Activated T-helper 1 cell treated with anti-CD3 and anti-CD28 coated beads, Interleukin-12 subunit alpha, Interleukin-12 subunit beta, Interleukin-2, Interleukin-4 antibody, amounts not matched to agents 30 ng/mL and 10 ng/mL and 1 ng/mL, durations not matched to agents 14 hours and 24 hours and 36 hours (primary cell): ENCODE measurements at regions not wholly inside any gene's neighbourhood (a gene's known extent, or its start where the extent isn't known, plus 50 kb on each side); places are given as distances from the start of the nearest gene placed in this dataset.

Source experiments
- DNase-seq: peaks from one replicate; pipeline ENCODE4 v3.0.0; 2021; ENCODE audit warnings: low spot score
- H3K27ac Mint-ChIP-seq: one replicate; pipeline ENCODE4 v1.8.0; 2021; ENCODE audit warnings: mild to moderate bottlenecking, mixed read lengths
- H3K27me3 Mint-ChIP-seq: one replicate; pipeline ENCODE4 v1.8.0; 2022; ENCODE audit warnings: mild to moderate bottlenecking, moderate library complexity, mixed read lengths; ENCODE audit not compliant: insufficient read depth
- H3K36me3 Mint-ChIP-seq: one replicate; pipeline ENCODE4 v1.8.0; 2021; ENCODE audit warnings: low read depth, mixed read lengths
- H3K4me1 Mint-ChIP-seq: one replicate; pipeline ENCODE4 v1.8.0; 2021; ENCODE audit warnings: low read depth, mixed read lengths
- H3K4me3 Mint-ChIP-seq: one replicate; pipeline ENCODE4 v1.8.0; 2021; ENCODE audit warnings: mild to moderate bottlenecking, moderate library complexity, mixed read lengths
- H3K9me3 Mint-ChIP-seq: one replicate; pipeline ENCODE4 v1.8.0; 2021; ENCODE audit warnings: mixed read lengths
- intact Hi-C: fragments of 100-400 bp; cut with micrococcal nuclease; formaldehyde crosslinking; loops from one replicate; pipeline ENCODE4 v1.15.1; 2024

GRCh38 chr6:119633461-119633860 lies 283.9 kb upstream of the MAN1A1 start:
- no peak for DNase-seq
- H3K4me3 Mint-ChIP-seq, result no peak overlapping the region
- intact Hi-C loops, result loop anchor here (10.0 kb wide), 1 partner anchor 489 kb away; no protein-coding TSS in a partner anchor
- H3K27me3 Mint-ChIP-seq, result no peaks in the 10 kb centered on the region
- H3K27ac Mint-ChIP-seq, result no peak overlapping the region
- no peaks in the 10 kb centered on the region for H3K9me3 Mint-ChIP-seq
- H3K4me1 Mint-ChIP-seq, result peaks cover 7% of the 10 kb centered on the region
- H3K36me3 Mint-ChIP-seq, result no peaks in the 10 kb centered on the region

- H3K27ac Mint-ChIP-seq, result no peak overlapping the region
- no peak overlapping the region for H3K4me3 Mint-ChIP-seq
- intact Hi-C loops, result loop anchor here (10.0 kb wide), 1 partner anchor 486 kb away; no protein-coding TSS in a partner anchor
- H3K27me3 Mint-ChIP-seq, result no peaks in the 10 kb centered on the region
- DNase-seq, result no peak
- H3K9me3 Mint-ChIP-seq, result no peaks in the 10 kb centered on the region
- H3K36me3 Mint-ChIP-seq, result no peaks in the 10 kb centered on the region
- no peaks in the 10 kb centered on the region for H3K4me1 Mint-ChIP-seq
These were observed 281.1 kb upstream of the MAN1A1 start for GRCh38 chr6:119630561-119631192.

DNA sequence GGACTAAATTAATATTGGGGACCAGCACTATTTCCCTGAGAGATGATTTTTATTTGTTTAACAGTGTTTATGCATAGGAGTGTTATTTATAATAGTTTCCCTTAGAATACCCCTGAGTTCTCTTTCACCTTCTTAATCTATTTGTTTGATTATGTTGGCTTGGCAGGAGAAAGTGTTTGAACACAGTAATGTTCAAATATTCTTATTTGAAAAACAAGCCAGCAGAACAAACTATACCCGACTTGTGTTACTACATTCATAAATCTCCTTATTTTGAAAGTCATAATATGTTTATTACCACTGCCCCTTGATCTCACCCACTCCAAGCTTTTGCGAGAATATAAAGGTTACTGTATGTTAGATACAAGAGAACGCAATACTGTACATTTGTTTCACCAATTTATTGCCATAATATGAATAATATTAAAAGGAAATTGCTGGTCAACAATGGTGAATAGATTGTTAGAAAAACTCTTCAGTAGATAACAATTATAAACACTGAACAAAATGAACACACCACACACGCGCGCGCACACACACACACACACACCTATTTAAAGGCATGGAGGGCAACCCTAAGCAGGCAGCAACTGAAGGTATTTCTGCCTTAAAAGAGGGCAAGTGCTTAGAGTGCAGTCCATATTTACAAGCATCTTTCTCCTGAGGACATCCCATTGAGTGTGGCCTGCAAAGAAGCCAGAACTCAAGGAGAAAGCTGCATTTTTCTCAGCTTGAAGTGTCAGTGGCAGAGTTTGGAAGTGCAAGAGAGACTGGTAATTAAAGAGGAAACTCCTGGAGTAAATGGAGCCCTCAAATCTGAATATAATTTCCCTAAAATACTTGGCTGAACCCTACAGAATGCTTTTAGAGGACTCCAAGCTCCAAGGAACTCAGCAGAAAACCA lies 279.4 kb upstream of the MAN1A1 start:
- Mint-ChIP-seq H3K9me3 (no peaks in the 10 kb centered on the region), H3K36me3 (no peaks in the 10 kb centered on the region), H3K27ac (no peak overlapping the region), H3K27me3 (no peaks in the 10 kb centered on the region), H3K4me3 (no peak overlapping the region), H3K4me1 (no peaks in the 10 kb centered on the region)
- DNase-seq, result no peak
- intact Hi-C loops, result no loop called here

- Mint-ChIP-seq H3K4me3 (no peak overlapping the region), H3K27me3 (no peaks in the 10 kb centered on the region), H3K9me3 (no peaks in the 10 kb centered on the region), H3K36me3 (no peaks in the 10 kb centered on the region), H3K4me1 (no peaks in the 10 kb centered on the region), H3K27ac (no peak overlapping the region)
- intact Hi-C loops, result no loop called here
- DNase-seq, result no peak
These were observed 278.5 kb upstream of the MAN1A1 start for GRCh38 chr6:119627908-119628669.

GRCh38 chr6:119626884-119627619 lies 277.5 kb upstream of the MAN1A1 start:
- Mint-ChIP-seq H3K36me3 (no peaks in the 10 kb centered on the region), H3K4me3 (no peak overlapping the region), H3K9me3 (no peaks in the 10 kb centered on the region), H3K27ac (no peak overlapping the region), H3K4me1 (no peaks in the 10 kb centered on the region), H3K27me3 (no peaks in the 10 kb centered on the region)
- intact Hi-C loops, result no loop called here
- DNase-seq, result no peak

DNA sequence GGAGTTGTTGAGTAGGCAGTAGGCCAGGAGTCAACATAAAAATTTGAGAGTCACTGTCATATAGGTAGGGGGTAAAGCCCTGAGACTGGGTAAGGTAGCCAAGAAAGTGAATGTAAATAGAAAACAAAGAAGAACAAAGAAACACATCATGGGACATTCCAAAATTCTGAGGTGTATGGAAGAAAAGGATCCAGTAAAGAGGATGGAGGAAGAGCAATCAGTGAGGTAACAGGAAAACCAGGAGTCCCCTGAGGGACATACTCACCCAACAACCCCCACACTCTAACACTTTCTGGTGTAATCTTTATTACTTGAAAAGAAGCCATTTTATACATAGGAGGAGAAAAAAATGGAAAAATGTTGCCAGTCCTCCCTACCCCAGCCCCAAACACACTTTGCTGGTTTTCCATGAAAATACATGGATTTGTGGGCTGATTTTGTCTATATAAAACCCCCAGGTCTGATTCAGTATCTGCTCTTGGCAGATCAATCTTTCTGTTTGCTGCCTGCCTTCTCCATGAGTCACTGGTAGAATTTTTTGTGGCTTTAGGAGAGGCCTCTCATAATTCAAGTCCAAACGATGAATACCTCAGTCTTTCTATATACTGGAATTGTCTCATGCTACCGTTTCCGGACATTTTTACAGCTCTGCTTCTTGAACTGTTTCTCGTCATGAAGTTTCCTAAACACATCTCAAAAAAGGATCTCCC lies 271.4 kb upstream of the MAN1A1 start:
- Mint-ChIP-seq H3K4me3 (no peak overlapping the region), H3K36me3 (no peaks in the 10 kb centered on the region), H3K27ac (no peak overlapping the region), H3K4me1 (no peaks in the 10 kb centered on the region), H3K27me3 (peaks cover 2% of the 10 kb centered on the region), H3K9me3 (no peaks in the 10 kb centered on the region)
- DNase-seq, result no peak
- intact Hi-C loops, result loop anchor here (5.0 kb wide), 1 partner anchor 269 kb away; no protein-coding TSS in a partner anchor

GRCh38 chr6:119614138-119614537 lies 264.6 kb upstream of the MAN1A1 start:
- Mint-ChIP-seq H3K4me1 (peaks cover 11% of the 10 kb centered on the region), H3K27me3 (peaks cover 9% of the 10 kb centered on the region), H3K27ac (no peak overlapping the region), H3K36me3 (no peaks in the 10 kb centered on the region), H3K9me3 (no peaks in the 10 kb centered on the region), H3K4me3 (no peak overlapping the region)
- no peak for DNase-seq
- intact Hi-C loops, result no loop called here

GRCh38 chr6:119612911-119613381 lies 263.4 kb upstream of the MAN1A1 start:
- H3K4me3 Mint-ChIP-seq, result no peak overlapping the region
- H3K4me1 Mint-ChIP-seq, result peaks cover 11% of the 10 kb centered on the region
- DNase-seq, result no peak
- H3K27me3 Mint-ChIP-seq, result peaks cover 9% of the 10 kb centered on the region
- no peaks in the 10 kb centered on the region for H3K36me3 Mint-ChIP-seq
- no peaks in the 10 kb centered on the region for H3K9me3 Mint-ChIP-seq
- intact Hi-C loops, result no loop called here
- H3K27ac Mint-ChIP-seq, result no peak overlapping the region

GRCh38 chr6:119612176-119612891 lies 262.8 kb upstream of the MAN1A1 start:
- Mint-ChIP-seq H3K36me3 (no peaks in the 10 kb centered on the region), H3K27ac (no peak overlapping the region), H3K27me3 (peaks cover 9% of the 10 kb centered on the region), H3K4me1 (peaks cover 11% of the 10 kb centered on the region), H3K4me3 (no peak overlapping the region), H3K9me3 (no peaks in the 10 kb centered on the region)
- no peak for DNase-seq
- intact Hi-C loops, result no loop called here

- DNase-seq, result no peak
- no peaks in the 10 kb centered on the region for H3K36me3 Mint-ChIP-seq
- no peaks in the 10 kb centered on the region for H3K9me3 Mint-ChIP-seq
- H3K27me3 Mint-ChIP-seq, result peaks cover 8% of the 10 kb centered on the region
- intact Hi-C loops, result no loop called here
- H3K4me1 Mint-ChIP-seq, result peaks cover 11% of the 10 kb centered on the region
- no peak overlapping the region for H3K4me3 Mint-ChIP-seq
- no peak overlapping the region for H3K27ac Mint-ChIP-seq
These were observed 261.2 kb upstream of the MAN1A1 start for GRCh38 chr6:119610754-119611153.

DNA sequence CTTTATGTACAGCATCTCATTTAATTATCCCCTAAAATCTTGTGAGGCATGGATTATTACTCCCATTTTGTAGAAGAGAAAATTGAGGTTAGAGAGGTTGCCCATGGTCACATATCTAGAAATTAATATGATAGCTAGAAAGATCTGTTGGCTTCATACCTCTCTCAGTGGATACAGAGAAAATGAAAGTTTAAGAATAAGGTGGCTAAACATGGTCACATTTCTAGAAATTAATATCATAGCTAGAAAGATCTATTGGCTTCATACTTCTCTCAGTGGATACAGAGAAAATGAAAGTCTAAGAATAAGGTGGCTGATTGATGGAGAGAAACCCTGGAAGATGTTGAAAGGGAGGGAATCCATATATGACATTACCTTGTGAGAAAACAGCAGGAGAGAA lies 260.7 kb upstream of the MAN1A1 start:
- Mint-ChIP-seq H3K4me1 (peaks cover 11% of the 10 kb centered on the region), H3K9me3 (no peaks in the 10 kb centered on the region), H3K36me3 (no peaks in the 10 kb centered on the region), H3K4me3 (no peak overlapping the region), H3K27me3 (peaks cover 4% of the 10 kb centered on the region), H3K27ac (no peak overlapping the region)
- intact Hi-C loops, result no loop called here
- DNase-seq, result no peak
